HG03025 (cell line): ENCODE measurements at regions not wholly inside any gene's neighbourhood (a gene's known extent, or its start where the extent isn't known, plus 50 kb on each side); places are given as distances from the start of the nearest gene placed in this dataset.

Source experiments
- ATAC-seq: cut with Tn5 transposase; IDR thresholded peaks from one replicate; pipeline ENCODE4 v1.9.1; 2021; ENCODE audit warnings: mild to moderate bottlenecking, moderate library complexity; ENCODE audit not compliant: unreplicated experiment, low FRiP score

GRCh38 chr5:158644301-158644700, 455.4 kb downstream of the EBF1 start:
- no peak for ATAC-seq

- no peak for ATAC-seq
These were observed 455.9 kb downstream of the EBF1 start for GRCh38 chr5:158643840-158644239.

DNA sequence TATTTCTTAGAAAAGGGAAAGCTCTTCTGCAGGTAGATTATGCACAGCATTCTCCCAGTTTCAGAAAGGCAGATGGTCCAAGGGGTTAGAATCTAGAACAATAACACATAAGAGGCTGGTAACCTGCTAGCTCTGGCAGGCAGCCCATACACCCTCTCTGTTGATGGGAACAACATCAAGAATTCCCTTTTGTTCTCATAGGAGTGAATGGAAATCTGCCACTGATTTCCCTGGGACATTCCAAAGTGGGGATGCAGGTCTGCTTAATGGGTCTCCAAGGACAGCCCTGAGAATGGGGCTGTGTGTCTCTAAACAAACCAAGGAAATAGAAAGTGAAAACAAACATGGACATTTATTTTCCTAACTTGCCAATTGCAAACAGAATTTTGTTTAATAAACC, 456.8 kb downstream of the EBF1 start:
- ATAC-seq: no peak

GRCh38 chr5:158641016-158641415, 458.7 kb downstream of the EBF1 start:
- no peak for ATAC-seq

DNA sequence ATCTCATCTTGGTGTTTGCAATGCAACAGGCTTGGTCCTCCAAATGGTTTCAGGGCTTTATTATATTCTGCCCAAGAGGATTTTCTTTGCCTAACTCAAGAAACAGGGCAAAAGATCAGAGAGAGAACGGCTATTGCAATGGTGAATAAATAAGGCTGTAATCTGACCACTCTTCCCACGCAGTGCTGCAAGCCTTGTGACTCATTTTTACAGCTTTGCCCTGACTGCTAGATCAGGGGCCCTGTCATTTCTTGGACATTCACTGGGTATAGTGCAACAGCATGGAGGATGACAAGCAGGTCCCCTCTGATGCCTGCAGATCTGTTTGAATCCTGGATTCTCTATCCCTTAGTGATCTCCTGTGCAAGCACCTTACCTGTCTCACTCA, 459.1 kb downstream of the EBF1 start:
- ATAC-seq: no peak

DNA sequence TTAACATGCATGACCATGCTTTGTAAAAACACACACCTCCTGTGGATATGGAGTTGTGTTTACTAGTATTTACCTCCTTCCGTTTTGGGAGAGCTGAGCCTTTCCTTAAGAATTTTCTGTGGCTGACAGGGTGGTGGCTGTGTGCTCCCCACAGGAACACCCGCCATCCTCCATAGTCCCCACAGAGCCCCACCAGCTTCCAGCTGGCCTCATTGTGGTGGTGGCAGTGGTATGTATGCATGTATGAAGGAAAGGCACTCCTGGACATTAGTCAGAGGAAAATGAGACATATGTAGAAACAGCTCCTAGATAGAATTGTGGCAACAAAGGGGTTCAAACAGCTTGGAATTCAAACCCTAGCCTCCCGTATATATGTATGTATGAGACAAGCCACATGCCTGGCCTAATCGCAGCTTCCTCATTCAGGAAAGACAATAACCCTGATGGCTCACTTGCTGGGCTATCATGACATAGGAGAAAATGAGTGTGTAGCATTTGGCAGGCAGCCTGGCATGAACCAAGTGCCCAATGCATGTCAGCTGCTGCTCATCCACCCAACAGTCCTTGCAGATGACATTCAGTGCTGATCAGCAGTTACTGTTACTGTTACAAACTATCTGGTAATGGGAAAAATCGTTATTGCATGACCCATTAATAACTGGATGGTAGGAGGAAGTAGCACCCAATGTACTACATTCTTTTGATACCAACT, 459.7 kb downstream of the EBF1 start:
- ATAC-seq: no peak

GRCh38 chr5:158638396-158638795, 461.3 kb downstream of the EBF1 start:
- ATAC-seq: no peak

GRCh38 chr5:158637039-158637438, 462.7 kb downstream of the EBF1 start:
- no peak for ATAC-seq

- no peak for ATAC-seq
These were observed 464.2 kb downstream of the EBF1 start for GRCh38 chr5:158635565-158635964.

GRCh38 chr5:158634714-158635113, 465.0 kb downstream of the EBF1 start:
- ATAC-seq: no peak

DNA sequence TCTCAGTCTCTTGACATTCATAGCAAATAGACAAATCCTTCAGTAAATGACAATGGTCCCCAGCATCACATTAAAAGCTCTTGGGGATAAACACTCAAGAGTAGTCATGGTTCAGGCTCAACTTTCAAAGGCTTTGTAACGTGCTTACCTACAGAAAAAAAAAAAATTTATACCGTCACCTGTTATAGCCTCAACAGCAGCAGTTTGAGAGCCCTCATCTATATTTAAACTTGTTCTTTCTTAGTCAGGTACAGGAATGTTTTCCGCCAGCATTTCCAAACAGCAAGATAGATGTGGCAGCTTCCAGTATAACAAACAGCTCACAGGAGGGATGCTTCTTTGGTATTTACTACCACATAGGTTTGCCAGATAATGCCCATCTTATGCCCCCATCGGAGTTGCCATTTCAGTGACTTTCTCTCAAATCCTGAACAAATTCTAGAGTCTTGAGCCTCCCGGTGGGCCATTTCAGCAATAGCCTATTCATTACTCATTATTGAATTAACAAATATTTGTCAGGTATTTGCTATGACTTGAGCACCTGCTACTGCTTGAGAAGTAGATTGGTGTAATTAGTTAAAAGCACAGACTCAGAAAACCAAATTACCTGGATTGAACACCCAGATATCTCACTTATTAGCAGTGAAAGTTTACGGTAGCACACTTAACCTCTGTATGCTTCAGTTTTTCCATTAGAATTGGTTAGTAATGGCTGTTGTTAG, 470.0 kb downstream of the EBF1 start:
- no peak for ATAC-seq

DNA sequence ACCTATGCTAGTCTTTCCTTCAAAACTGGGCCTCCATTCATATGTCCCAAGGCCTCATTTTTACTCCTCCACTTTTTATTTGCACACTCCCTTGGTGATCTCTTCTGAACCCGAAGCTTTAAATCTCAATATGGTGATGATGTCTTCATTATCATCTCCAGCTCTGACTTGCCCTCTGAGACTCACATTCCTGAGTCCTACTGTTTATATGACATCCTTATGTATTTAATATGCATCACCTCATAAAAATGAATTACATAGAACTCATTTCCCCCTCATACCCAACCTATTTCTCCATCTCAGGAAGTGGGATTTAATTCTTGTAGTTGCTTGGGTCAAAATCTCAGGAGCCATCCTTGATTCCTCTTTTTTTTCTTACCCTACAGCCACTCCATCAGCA, 473.0 kb downstream of the EBF1 start:
- ATAC-seq: no peak

DNA sequence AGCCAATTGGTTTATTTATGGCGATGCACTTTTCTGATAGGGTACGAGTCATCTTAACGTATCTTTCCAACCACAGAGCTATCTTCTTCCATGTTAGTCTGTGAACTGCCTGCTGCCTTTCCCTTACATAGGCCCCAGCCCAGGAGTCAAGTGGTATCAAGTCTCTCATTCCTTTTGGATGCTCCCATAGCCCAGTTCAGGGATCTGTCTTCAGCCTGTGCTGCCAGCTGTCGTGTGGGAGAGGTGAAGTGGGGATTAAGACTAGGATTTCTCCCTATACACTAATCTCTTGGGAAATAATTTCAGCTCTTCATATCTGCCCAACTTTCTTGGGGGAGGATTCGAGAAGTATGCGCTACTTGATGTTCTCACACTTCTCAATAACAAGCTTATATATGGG, 475.7 kb downstream of the EBF1 start:
- ATAC-seq: no peak

DNA sequence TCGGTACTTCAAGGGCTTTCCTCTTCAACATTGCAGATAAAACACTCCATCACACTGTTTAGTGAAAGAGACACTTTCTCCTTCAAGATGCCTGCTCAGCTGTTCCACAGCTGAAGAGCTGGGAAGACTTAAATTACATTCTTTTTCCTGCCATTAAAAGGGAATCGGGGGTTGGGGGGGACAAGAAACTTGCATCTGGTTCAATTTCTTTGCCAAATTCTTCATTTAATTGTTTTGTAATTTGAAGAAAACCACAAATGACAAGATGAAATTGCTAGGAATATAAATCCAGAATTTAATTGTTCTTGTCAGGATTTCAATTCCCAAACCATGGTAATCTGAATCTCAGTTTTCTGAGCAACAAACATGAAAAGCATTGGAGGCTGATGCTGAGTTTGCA, 478.3 kb downstream of the EBF1 start:
- no peak for ATAC-seq

DNA sequence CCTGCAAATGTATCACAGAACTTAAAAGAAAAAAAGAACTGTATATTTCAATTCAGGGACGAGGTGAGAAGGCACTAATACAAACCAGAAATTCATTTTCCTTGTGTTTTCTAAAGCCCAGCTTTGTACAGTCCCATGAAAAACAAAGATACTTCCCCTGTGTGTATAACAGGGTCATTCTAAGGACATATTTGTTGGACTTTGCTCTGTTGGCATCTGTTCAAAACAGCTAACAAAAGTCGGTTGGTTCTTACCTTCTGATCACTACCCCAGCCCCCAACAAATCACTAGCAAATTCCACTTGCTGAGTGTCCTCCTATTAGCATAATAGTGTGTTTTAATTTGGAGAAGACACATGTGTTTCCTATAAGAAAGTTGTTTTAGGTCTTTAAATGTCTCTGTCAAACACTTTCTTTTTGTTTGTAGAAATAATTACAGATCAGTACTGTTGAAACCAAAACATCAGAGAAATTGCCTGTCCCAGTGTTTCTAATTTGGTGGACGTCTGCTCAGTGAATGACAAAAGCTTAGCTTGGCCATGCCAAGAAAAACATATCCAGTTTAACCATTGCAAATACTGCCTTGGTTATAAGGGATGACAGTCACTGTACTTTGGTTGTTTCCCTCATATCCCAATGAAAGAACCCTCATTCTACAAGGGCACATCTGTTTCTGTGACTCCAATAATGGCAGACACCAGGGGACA, 480.5 kb downstream of the EBF1 start:
- no peak for ATAC-seq

DNA sequence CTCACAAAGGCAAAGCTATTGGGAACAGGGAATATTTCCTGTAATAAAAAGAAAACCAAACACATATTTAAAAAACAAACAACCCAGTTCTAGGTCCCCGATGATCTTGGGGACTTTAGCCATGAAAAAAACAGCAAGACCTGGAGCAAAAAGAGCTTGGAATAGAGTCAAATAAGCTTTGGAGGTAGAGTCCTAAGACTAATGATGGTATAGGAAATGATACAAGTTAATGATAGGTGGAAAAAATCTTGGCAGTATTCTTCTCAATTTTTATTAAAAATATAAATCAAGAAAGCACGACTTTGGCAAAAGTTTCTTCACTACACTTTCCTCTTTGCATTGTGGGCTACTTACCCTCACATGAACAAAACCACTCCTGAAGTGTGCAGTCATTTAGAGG, 481.5 kb downstream of the EBF1 start:
- ATAC-seq: no peak

DNA sequence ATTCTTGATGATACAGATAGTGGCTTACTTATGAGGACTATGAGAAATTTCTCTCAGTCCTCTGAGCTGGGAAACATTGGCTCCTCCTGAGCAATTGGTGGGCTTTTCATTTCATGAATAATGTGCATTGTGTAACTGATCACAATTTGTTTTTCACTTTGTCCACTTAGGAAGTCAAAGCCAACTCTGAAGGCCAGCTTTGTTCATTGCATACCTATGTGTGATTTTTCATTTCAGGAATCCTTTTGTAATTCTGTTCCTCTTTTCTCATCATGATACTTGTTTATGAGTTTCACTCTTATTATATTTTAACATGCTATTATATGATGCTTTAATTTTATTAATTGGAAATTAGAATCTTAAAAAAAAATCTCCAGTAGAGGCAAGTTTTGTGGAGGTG, 483.0 kb downstream of the EBF1 start:
- ATAC-seq: no peak

- ATAC-seq: no peak
These were observed 484.8 kb downstream of the EBF1 start for GRCh38 chr5:158614951-158615350.

GRCh38 chr5:158611581-158611980, 488.1 kb downstream of the EBF1 start:
- ATAC-seq: no peak

DNA sequence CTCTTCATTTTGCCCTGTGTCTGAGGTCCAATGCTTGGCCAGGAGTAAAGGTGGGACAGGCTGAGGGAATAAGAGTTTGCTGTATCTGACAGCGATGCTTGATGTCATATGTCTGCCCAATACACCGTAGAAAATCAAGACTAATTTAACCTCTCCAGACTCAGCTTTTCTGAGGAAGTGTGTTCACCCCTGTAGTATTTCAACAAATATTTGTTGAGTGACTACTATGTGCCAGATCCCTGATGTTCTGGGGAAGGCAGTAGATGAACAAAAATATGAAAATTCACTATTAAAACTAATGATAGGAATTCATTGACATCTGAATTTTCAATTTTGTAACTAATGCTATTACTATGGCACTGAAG, 489.7 kb downstream of the EBF1 start:
- no peak for ATAC-seq

DNA sequence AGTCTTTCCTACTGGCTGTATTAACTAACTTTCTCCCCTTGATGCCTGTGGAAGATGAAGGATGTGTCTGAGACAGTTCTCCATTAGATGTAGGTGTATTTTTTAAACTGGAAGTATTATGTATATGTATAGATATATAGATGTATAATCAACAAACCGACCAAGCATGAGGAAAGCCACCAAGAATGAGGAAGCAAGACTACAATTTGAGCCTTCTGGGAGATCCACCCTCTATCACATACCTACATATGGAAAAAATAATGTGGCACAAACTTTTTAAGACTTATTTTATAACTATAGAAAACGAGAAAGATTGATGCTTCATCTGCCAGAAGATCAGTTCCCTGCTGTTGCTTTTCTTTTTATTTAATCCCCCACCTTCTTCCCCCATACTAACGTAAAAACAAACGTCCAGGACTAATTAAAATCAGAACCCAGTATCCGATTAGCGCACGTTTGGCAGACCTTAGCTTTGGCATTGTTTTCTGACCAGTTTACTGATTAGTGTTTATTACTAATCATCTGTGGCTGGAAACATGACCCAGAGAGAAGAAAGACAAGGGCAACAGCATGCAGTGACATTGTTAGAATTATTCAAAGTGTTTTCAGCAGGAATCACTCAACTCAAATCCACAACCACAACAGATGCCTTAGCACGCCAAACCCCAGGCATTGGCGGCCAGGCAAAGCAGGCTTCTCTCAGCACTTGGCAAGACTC, 490.2 kb downstream of the EBF1 start:
- no peak for ATAC-seq
